GM12875 (cell line): ENCODE measurements at regions not wholly inside any gene's neighbourhood (a gene's known extent, or its start where the extent isn't known, plus 50 kb on each side); places are given as distances from the start of the nearest gene placed in this dataset.
"Not testable (repeated sequence)": the region's sequence is repeated elsewhere in the genome, so short reads cannot be mapped to it uniquely, and the experiment has no call there.

Experiments used
- H3K4me3 ChIP-seq: one replicate; pipeline ENCODE4 v1.5.1; 2011; ENCODE audit warnings: low read depth, low read length, control low read depth
- TF ChIP-seq, protein P1 (sequence below): IDR thresholded peaks from 2 replicates; pipeline ENCODE4 v1.5.1; 2011; ENCODE audit warnings: low read depth, mild to moderate bottlenecking, control low read depth, inconsistent platforms, low read length, moderate library complexity, borderline replicate concordance; ENCODE audit not compliant: insufficient read depth

- H3K4me3 ChIP-seq, result no peak overlapping the region
- TF ChIP-seq, protein P1, sequence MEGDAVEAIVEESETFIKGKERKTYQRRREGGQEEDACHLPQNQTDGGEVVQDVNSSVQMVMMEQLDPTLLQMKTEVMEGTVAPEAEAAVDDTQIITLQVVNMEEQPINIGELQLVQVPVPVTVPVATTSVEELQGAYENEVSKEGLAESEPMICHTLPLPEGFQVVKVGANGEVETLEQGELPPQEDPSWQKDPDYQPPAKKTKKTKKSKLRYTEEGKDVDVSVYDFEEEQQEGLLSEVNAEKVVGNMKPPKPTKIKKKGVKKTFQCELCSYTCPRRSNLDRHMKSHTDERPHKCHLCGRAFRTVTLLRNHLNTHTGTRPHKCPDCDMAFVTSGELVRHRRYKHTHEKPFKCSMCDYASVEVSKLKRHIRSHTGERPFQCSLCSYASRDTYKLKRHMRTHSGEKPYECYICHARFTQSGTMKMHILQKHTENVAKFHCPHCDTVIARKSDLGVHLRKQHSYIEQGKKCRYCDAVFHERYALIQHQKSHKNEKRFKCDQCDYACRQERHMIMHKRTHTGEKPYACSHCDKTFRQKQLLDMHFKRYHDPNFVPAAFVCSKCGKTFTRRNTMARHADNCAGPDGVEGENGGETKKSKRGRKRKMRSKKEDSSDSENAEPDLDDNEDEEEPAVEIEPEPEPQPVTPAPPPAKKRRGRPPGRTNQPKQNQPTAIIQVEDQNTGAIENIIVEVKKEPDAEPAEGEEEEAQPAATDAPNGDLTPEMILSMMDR, result no peak
These were observed 284.0 kb upstream of the RNF32 start for GRCh38 chr7:156356551-156356950.

DNA sequence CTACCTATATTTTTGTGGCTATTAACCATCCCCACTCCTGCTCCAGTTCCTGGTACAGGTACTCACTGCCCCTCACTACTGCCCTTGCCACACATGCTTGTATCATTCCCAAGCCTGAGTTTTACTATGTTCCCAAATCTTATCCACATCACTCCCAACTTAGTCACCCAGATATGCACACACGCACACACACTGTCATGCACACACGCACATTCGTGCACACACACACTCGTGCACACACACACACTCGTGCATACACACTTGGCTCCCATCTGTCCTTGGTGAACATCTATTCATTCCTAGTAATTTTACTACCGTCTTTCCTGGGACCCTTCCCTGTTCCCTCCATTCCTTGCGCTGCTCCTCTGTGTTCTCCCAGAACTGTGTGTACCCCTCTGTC, 287.2 kb upstream of the RNF32 start:
- H3K4me3 ChIP-seq, result no peak overlapping the region
- TF ChIP-seq, protein P1, result no peak

DNA sequence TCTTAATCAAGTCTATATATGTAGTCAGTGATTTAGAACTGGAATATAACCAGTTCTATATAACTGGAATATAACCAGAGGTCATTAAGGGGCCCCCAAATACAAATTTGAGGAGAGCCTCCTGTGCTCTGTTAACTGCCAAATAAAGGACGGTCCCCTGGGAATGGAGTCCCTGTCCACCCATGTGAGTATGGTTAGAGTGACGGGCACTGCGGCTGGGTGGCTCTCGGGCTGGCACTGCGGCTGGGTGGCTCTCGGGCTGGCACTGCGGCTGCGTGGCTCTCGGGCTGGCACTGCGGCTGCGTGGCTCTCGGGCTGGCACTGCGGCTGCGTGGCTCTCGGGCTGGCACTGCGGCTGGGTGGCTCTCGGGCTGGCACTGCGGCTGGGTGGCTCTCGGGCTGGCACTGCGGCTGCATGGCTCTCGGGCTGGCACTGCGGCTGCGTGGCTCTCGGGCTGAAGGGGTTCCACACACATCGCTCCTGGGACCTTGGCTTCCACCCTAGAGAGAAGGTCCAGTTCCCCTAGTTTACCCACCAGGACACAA, 292.8 kb upstream of the RNF32 start:
- not testable (repeated sequence) for H3K4me3 ChIP-seq

- no peak overlapping the region for H3K4me3 ChIP-seq
- TF ChIP-seq, protein P1, result no peak
These were observed 293.4 kb upstream of the RNF32 start for GRCh38 chr7:156347132-156347531.

DNA sequence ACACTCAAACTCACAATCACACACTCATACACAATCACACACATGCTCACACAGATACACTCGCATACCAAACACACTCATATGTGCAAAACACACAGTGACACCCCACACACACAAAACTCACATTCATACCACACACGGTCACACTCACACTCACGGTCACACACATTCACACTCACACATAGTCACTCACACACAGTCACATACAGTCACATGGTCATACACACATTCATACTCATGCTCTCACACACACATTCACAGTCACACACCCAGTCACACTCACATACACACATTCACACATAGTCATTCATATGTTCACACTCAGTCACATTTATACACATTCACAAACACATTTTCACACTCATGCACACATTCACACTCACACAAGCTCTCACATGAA, 296.0 kb upstream of the RNF32 start:
- H3K4me3 ChIP-seq, result no peak overlapping the region
- TF ChIP-seq, protein P1, result no peak

GRCh38 chr7:156334636-156335035, 305.9 kb upstream of the RNF32 start:
- TF ChIP-seq, protein P1, result no peak
- H3K4me3 ChIP-seq, result no peak overlapping the region

GRCh38 chr7:156327916-156328315, 312.7 kb upstream of the RNF32 start:
- TF ChIP-seq, protein P1, result no peak
- H3K4me3 ChIP-seq, result no peak overlapping the region

GRCh38 chr7:156327474-156327873, 313.1 kb upstream of the RNF32 start:
- H3K4me3 ChIP-seq, result no peak overlapping the region
- TF ChIP-seq, protein P1, result no peak
